GM19452 (cell line): ENCODE measurements at regions not wholly inside any gene's neighbourhood (a gene's known extent, or its start where the extent isn't known, plus 50 kb on each side); places are given as distances from the start of the nearest gene placed in this dataset.
"Not testable (repeated sequence)": the region's sequence is repeated elsewhere in the genome, so short reads cannot be mapped to it uniquely, and the experiment has no call there.

Source experiments
- ATAC-seq: cut with Tn5 transposase; IDR thresholded peaks from one replicate; pipeline ENCODE4 v1.9.1; 2021; ENCODE audit not compliant: unreplicated experiment

DNA sequence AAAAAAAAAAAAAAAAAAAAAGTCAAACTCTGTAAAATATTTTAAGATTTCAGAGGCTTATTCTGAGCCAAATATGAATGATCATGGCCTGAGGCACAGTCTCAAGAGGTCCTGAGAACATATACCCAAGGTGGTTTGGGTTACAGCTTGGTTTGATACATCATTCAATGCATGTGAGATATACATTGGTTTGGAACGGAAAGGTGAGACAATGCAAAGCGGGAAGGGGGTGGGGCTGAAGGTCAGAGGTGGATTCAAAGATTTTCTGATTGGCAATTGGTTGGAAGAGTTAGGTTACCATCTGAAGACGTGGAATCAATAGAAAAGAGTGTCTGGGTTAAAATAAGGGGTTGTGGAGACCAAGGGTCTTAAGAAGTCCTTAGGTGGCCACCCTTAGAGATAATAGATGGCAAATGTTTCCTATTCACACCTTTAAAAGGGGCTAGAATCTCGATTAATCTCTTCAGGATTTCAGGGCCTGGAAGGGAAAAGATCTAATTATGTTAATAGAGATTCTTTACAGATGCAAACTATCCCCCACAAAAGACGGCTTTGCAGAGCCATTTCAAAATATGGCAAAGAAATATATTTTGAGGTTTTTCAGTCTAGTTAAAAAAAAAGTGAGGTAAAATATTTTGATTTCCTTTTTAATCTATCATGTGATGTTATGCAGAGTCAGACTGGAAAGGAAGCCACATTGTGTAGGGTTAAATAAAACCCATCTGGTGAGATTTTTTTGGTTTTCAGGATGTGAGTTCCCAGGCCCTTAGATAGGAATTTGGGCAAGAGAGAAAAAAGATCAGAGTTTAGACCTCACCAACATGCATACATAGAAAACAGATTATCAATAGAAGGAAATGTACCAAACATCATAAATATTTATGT is 173.8 kb upstream of the CNOT2 start:
- no peak for ATAC-seq

DNA sequence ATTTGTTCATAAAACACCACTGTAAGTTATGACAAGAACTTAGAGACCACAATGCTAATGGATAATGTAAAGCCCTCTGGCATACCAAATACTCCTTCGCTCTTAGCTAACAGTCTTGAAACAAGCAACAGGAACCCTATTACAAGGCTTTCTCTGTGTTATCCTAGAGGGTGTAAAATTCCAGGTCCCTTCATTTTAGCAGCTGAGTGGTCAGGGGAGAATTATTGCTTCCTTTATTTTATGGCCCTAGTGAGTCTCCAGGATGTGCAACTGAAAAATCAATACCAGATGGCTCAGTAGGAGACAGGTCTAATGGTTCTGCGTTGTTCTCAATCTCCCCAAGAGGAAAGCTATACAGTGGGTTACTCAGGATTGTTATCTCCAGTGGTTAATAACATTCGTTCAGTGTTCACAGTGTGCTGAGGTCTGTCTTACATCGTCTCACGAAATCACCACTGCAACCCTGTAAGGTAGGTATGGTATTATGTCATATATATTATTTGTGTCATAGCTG is 172.7 kb upstream of the CNOT2 start:
- no peak for ATAC-seq

DNA sequence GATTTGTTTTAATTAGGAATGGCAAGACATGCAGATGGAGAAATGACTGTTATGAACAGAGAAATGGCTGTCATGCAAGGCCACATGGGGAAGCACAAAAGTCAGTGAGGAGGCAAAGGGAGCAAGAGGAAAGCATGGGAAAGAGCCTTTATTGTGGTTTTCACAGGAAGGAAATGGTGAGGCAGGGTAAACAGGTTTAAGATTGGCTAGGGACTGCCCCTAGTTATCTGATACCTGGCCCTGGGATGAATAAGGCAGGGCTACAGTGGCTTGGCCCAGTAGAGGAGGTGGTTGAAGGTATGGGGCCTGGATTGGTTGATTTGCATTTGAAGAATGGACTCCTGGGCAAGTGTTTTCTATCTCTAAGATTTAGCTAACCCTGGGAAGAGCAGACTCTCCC is 168.7 kb upstream of the CNOT2 start:
- no peak for ATAC-seq

DNA sequence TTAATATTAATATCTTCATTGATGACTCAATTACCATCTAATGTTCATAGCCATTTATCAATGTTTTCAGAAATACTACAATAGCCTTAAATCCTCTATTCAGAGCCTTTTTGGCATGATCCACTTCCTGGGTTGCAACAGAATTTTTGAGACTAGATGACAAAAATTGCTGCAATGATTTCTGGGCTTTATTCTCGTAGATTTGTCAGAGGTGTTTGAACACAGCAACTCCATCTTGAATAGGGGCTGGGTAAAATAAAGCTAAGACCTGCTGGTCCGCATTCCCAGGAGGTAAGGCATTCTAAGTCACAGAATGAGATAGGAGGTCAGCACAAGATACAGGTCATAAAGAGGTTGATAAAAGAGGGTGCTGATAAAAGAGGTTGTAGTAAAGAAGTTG is 165.8 kb upstream of the CNOT2 start:
- ATAC-seq: no peak

DNA sequence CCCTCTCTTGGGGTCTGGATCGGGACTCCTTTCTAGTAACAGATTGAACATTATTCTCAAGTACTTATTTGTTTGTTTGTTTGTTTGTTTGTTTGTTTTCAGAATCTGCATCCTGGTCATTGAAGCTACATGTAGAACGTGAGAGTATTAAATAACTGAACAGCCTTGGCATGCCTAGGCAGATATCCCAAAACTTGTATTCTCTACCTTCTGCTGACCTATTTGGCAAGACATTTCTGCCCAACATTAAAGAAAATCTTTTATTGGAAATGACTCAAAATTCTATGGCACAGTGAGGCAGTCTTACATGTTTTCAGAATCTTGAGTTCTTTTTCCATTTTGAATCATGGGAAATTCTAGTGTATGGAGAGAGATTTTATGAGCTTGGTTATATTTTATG is 165.1 kb upstream of the CNOT2 start:
- no peak for ATAC-seq

DNA sequence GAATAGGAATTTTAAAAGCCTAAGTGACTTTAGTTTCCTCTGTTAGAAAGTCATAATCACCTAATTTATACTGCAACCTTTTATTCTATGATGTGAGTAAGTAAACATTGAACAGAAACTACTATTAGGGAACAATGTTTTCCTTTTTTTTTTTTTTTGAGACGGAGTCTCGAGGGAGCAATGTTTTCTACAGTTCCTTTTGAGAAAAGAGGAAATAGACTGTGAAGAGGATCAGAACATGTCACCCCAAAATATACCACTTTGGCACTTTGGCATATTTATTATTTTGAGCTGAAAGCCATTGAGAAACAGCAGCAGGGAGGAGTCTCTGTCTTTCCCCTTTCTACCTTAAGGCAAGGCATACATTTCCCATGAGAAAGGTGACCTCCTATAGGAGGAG is 162.7 kb upstream of the CNOT2 start:
- ATAC-seq: no peak

- no peak for ATAC-seq
Observed at GRCh38 chr12:70082997-70083676, 160.1 kb upstream of the CNOT2 start.

- no peak for ATAC-seq
Observed at GRCh38 chr12:70083677-70084020, 159.6 kb upstream of the CNOT2 start.

DNA sequence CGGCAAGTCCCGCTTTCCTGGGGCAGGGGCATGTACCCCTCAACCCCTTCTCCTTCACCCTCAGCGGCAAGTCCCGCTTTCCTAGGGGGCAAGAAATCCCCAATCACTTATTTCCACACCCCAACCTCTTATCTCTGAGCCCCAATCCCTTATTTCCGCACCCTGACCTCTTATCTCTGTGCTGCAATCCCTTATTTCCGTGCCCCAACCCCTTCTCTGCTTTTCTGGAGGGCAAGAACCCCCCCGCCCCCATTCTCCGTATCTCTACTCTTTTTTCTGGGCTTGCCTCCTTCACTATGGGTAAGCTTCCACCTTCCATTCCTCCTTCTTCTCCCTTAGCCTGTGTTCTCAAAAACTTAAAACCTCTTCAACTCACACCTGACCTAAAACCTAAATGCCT is 156.9 kb upstream of the CNOT2 start:
- ATAC-seq: not testable (repeated sequence)

DNA sequence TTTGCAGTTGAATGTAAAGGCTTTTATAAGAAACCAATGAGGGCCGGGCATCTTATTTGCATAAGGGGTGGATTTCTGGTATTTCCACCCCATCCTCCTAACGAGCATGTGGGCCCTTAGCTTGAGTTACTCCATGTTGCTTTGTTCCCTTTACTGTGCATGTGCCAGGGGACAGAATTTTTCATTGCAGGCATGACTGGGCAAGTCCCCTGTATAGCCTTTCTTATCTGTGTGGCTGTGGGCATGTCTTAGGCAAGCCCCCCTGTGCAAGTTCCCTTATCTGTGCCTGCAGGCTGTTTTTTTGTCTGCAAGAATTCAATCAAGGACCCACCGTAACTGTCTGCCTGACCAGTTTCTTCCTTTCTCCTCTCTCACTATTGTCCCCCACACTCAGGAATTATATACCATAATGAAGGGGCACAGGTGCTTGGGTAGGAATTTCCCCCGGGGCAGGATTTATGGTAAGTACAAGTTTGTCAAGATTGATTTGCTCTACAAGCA is 152.2 kb upstream of the CNOT2 start:
- no peak for ATAC-seq

DNA sequence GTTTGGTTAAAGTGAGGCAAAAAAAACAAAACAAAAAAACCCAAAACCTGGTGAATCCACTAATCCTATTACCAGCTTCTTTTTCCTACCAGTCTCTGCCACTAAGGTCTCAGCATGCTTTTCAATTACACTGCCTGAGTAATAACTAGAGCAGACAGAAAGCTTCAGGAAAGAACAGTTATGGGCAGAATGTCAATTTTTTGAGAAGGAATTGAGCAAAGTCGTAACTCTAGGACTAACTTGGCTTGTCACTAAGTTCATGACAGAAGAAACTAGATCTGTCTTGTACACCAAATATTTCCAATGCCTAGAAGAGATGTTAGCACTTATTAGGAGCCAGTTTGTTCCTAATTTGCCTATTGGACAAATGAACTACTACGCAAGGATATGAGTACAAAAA is 148.8 kb upstream of the CNOT2 start:
- no peak for ATAC-seq

GRCh38 chr12:70096759-70097410 is 146.3 kb upstream of the CNOT2 start:
- ATAC-seq: no peak

DNA sequence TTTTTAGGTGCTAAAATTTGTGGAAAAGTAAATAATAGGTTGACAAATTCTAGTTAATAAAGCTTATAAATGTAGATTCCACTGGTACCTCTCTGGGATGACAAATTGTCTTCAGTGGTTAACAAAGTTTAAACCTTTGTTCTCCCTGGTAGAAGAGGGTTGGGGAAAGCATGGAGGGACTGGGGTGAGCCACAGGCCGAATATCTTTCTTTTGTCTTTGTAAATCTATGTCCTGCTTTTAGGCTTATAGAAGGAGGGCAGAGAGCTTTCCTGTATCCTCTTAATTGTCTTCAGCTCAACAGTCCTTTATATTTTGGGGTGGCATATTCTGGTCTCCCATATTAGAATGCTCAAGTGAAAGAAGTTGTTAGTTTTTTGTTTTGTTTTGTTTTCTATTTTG is 142.2 kb upstream of the CNOT2 start:
- ATAC-seq: no peak

- ATAC-seq: no peak
Observed at GRCh38 chr12:70106347-70106746, 136.9 kb upstream of the CNOT2 start.

DNA sequence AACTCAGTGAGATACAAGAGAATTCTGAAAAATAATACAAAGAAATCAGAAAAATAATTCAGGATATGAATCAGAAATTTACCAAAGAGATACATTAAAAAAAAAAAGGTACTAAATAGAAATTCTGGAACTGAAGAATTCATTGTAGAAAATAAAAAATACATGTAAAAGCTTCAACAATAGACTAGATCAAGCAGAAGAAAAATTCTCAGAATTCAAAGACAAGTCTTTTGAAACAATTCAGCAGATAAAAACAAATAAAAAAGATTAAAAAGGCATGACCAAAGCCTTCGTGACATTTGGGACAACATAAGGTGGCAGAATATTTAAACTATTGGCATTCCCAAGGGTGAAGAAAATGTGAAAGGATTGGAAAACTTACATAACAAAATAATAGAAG is 133.1 kb upstream of the CNOT2 start:
- no peak for ATAC-seq

DNA sequence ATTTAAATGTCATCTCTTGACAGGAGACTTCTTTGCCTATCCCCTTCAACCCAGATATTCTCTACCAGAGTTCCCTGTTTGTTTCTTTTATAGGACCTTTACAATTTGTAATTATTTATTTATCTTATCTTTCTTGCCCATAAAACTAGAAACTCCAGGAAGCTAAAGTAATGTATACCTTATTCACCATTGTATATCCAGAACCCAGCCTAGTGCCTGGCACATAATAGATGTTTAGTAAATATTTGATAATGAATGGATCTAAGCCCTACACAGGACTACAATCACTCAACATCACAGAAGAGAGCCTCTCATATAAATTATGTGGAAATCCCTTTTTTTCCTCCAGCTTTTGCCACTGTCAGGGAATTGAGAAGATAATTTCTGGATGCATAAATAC is 125.6 kb upstream of the CNOT2 start:
- no peak for ATAC-seq

GRCh38 chr12:70120970-70121369 is 122.3 kb upstream of the CNOT2 start:
- no peak for ATAC-seq

DNA sequence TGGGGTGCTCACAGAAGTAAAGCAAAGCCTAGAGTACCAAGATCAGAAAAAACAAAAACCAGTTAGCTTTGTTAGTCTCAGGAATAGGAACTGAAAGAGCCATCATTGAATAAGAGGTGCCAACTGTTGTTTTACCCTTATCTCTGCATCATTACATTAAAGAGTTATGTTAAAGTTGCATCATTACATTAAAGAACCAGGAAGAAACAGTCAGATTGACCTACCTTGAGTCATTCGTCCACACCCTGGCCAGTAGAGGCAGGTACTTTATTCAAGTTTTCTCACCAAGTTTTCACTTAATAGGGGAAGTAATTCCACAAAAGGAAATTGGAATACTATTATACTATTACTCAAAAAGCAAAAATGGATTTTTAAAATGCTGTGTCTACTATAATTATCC is 121.7 kb upstream of the CNOT2 start:
- ATAC-seq: no peak

- ATAC-seq: no peak
Observed at GRCh38 chr12:70122804-70123203, 120.4 kb upstream of the CNOT2 start.

DNA sequence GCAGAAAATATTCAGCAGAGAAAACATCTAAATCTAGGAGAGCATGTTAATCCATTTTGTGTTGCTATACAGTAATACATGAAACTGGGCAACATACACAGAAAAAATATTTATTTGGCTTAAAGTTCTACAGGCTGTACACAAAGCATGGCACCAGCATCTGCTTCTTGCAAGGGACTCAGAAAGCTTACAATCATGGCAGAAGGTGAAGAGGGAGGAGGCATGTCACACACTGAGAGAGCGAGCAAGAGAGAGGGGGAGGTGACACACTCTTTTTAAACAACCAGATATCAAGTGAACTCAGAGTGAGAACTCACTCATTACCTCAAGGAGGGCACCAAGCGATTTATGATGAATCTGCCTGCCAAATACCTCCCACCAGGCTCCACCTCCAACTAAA is 94.2 kb upstream of the CNOT2 start:
- ATAC-seq: no peak

DNA sequence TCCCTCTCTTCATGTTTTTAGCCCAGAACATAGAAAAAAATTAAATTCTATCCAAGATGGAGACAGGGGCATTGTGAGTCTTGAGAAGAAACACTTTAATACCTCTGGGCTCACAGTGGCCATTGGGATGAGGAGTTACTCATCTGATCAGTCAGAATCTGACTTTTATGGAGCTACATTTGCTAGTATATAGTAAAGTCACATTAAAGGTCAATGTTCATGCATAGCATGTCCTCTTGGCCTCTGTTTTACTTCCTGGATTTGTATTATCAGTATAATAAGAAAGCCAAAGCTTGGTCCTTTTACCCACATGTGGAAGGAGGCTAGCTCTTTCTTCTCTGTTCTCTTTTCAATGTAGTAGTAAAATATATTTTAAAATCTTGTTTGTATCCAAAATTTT is 93.6 kb upstream of the CNOT2 start:
- ATAC-seq: no peak

DNA sequence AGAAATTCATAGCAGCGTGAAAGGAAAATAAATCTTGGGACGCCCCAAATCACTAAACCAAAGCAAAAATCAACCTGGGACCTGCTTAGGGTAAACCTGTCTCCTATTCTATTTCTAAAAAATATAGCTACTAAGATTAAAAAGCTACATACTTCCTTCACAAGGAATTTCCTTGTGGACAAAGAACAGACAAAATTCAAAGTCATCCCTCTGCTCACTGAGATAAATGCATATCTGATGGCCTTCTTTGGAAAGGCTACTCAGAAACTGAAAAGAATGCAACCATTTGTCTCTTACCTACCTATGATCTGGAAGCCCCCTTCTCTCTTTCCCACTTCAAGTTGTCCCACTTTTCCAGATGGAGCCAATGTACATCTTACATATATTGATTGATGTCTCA is 93.0 kb upstream of the CNOT2 start:
- ATAC-seq: no peak
